ENCODE measurements at regions not wholly inside any gene's neighbourhood (a gene's known extent, or its start where the extent isn't known, plus 50 kb on each side); places are given as distances from the start of the nearest gene placed in this dataset.

GRCh38 chr1:195948123-195948895, 659.9 kb downstream of the KCNT2 start:
- Histone ChIP-seq H3K9me3 (ENCODE audit: control insufficient read depth in 4 of 4, insufficient read depth in 3 of 4, low read length in 3 of 4) (no peaks in the 10 kb centered on the region), H3K9ac (ENCODE audit: insufficient read depth in 1 of 2, low read length in 2 of 2) (no peak overlapping the region), H3K4me1 (ENCODE audit: control insufficient read depth in 5 of 5, insufficient read depth in 5 of 5, low read length in 5 of 5) (peaks cover 0 to 3% (median 0%) of the 10 kb centered on the region in 5 donors), H3K36me3 (ENCODE audit: control insufficient read depth in 4 of 4, insufficient read depth in 4 of 4, low read length in 4 of 4) (no peaks in the 10 kb centered on the region), H3K27me3 (ENCODE audit: control insufficient read depth in 3 of 3, insufficient read depth in 3 of 3, low read length in 2 of 3) (no peaks in the 10 kb centered on the region), H3K27ac (ENCODE audit: low read depth in 1 of 2, low read length in 1 of 2) (no peak overlapping the region), H3K4me3 (no peak overlapping the region)
- no peak for TF ChIP-seq CTCF (IDR thresholded peaks at IDR 0.05; ENCODE audit: control extremely low read depth, extremely low read depth)
- ATAC-seq (ENCODE audit: insufficient read depth, low FRiP score) (no peak), DNase-seq (no peak)
- 92 to 94% methylated on average over 22 of the region's 22 CpGs for WGBS, 2 donors

GRCh38 chr1:195946500-195946899, 661.7 kb downstream of the KCNT2 start:
- no peaks in the 10 kb centered on the region for H3K9me3 ChIP-seq (ENCODE audit: control insufficient read depth in 4 of 4, insufficient read depth in 3 of 4, low read length in 3 of 4)
- H3K4me1 ChIP-seq (ENCODE audit: control insufficient read depth in 5 of 5, insufficient read depth in 5 of 5, low read length in 5 of 5): peaks cover 0 to 3% (median 0%) of the 10 kb centered on the region in 5 donors
- no peak overlapping the region for H3K27ac ChIP-seq (ENCODE audit: low read depth in 1 of 2, low read length in 1 of 2)
- H3K27me3 ChIP-seq (ENCODE audit: control insufficient read depth in 3 of 3, insufficient read depth in 3 of 3, low read length in 2 of 3): no peaks in the 10 kb centered on the region
- DNase-seq (no peak), ATAC-seq (ENCODE audit: insufficient read depth, low FRiP score) (no peak)
- no peak overlapping the region for H3K9ac ChIP-seq (ENCODE audit: insufficient read depth in 1 of 2, low read length in 2 of 2)
- no peak overlapping the region for H3K4me3 ChIP-seq
- 60 to 61% methylated on average over 4 of the region's 4 CpGs for WGBS, 2 donors
- H3K36me3 ChIP-seq (ENCODE audit: control insufficient read depth in 4 of 4, insufficient read depth in 4 of 4, low read length in 4 of 4): no peaks in the 10 kb centered on the region
- TF ChIP-seq CTCF (IDR thresholded peaks at IDR 0.05; ENCODE audit: control extremely low read depth, extremely low read depth): no peak

- Histone ChIP-seq H3K27ac (ENCODE audit: low read depth in 1 of 2, low read length in 1 of 2) (no peak overlapping the region), H3K27me3 (ENCODE audit: control insufficient read depth in 3 of 3, insufficient read depth in 3 of 3, low read length in 2 of 3) (no peaks in the 10 kb centered on the region), H3K9me3 (ENCODE audit: control insufficient read depth in 4 of 4, insufficient read depth in 3 of 4, low read length in 3 of 4) (no peaks in the 10 kb centered on the region), H3K4me3 (no peak overlapping the region), H3K4me1 (ENCODE audit: control insufficient read depth in 5 of 5, insufficient read depth in 5 of 5, low read length in 5 of 5) (peaks cover 0 to 3% (median 0%) of the 10 kb centered on the region in 5 donors), H3K9ac (ENCODE audit: insufficient read depth in 1 of 2, low read length in 2 of 2) (no peak overlapping the region), H3K36me3 (ENCODE audit: control insufficient read depth in 4 of 4, insufficient read depth in 4 of 4, low read length in 4 of 4) (no peaks in the 10 kb centered on the region)
- no peak for DNase-seq
- 61 to 76% methylated on average over 1 of the region's 1 CpG for WGBS, 2 donors
- ATAC-seq (ENCODE audit: insufficient read depth, low FRiP score): no peak
- TF ChIP-seq CTCF (IDR thresholded peaks at IDR 0.05; ENCODE audit: control extremely low read depth, extremely low read depth): no peak
Measured at GRCh38 chr1:195941795-195942194, 666.4 kb downstream of the KCNT2 start.

- no peak for TF ChIP-seq CTCF (IDR thresholded peaks at IDR 0.05; ENCODE audit: control extremely low read depth, extremely low read depth)
- Histone ChIP-seq H3K4me3 (no peak overlapping the region), H3K36me3 (ENCODE audit: control insufficient read depth in 4 of 4, insufficient read depth in 4 of 4, low read length in 4 of 4) (no peaks in the 10 kb centered on the region), H3K27ac (ENCODE audit: low read depth in 1 of 2, low read length in 1 of 2) (no peak overlapping the region), H3K9me3 (ENCODE audit: control insufficient read depth in 4 of 4, insufficient read depth in 3 of 4, low read length in 3 of 4) (no peaks in the 10 kb centered on the region), H3K9ac (ENCODE audit: insufficient read depth in 1 of 2, low read length in 2 of 2) (no peak overlapping the region), H3K4me1 (ENCODE audit: control insufficient read depth in 5 of 5, insufficient read depth in 5 of 5, low read length in 5 of 5) (no peaks in the 10 kb centered on the region), H3K27me3 (ENCODE audit: control insufficient read depth in 3 of 3, insufficient read depth in 3 of 3, low read length in 2 of 3) (no peaks in the 10 kb centered on the region)
- DNase-seq (no peak), ATAC-seq (ENCODE audit: insufficient read depth, low FRiP score) (no peak)
- WGBS, 2 donors: 76 to 94% methylated on average over 1 of the region's 1 CpG
Measured at GRCh38 chr1:195941314-195941713, 666.9 kb downstream of the KCNT2 start.

Measured in lung (tissue), 11 donors.